ENCODE measurements at regions not wholly inside any gene's neighbourhood (a gene's known extent, or its start where the extent isn't known, plus 50 kb on each side); places are given as distances from the start of the nearest gene placed in this dataset.
A peak's percentile ranks its signal among the peaks of the same experiment; 100 is the strongest.
"Not testable (repeated sequence)": the region's sequence is repeated elsewhere in the genome, so short reads cannot be mapped to it uniquely, and the experiment has no call there.

DNA sequence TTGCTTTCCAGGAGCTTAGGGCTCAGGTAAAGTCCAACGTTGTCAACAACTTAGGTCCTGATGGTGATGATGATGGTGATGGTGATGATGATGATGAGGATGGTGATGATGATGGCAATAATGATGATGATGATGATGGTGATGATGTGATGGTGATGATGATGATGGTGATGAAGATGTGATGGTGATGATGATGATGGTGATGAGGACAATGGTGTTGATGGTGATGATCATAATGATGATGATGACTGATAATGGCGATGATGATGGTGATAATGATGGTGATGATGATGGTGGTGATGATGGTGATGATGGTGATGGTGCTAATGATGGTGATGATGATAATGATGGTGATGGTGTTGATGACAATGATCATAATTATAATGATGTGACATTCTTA, 750.2 kb downstream of the TBC1D22A start:
- no peak for DNase-seq (ENCODE audit: low read depth)

DNA sequence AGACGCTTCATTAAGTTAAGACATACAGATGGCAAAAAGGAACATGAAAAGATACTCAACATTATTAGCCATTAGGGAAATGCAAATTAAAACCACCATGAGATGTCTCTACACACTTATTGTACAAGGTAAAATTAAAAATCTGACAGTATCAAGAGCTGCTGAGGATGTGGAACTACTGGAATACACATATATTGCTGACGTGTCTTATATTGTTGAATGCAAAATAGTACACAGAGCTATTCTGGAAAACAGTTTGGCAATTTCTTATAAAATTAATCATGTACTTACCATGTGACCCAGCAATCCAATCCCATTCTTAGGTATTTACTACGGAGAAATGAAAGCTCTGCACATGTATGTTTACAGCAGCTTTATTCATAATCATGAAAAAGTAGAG, 742.5 kb downstream of the TBC1D22A start:
- DNase-seq (ENCODE audit: low read depth): no peak

DNA sequence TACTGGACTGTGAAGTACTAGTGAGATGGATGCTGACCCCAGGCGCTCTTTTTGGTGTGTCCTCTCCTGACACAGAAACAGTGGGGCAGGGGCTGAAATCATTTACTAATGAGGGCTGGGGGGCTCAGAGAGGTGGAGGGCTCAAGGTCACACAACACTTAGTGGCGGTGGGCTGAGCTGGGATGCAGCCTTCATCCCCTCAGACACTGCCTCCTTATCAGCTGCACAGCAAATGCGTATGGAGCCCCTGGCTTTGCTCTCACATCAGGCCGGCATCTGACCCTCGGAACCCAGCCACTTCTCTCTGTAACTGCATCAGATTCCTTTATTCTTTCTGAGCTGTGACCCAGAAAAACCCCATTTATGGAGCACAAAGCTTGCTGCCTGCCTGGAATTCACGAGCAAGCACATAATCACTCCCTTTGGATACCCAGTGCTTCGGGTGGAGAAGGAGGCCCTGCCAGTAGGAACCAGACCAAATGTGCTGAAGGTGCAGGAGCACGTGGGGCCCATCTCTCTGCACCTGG, 736.6 kb downstream of the TBC1D22A start:
- DNase-seq (ENCODE audit: low read depth): no peak

DNA sequence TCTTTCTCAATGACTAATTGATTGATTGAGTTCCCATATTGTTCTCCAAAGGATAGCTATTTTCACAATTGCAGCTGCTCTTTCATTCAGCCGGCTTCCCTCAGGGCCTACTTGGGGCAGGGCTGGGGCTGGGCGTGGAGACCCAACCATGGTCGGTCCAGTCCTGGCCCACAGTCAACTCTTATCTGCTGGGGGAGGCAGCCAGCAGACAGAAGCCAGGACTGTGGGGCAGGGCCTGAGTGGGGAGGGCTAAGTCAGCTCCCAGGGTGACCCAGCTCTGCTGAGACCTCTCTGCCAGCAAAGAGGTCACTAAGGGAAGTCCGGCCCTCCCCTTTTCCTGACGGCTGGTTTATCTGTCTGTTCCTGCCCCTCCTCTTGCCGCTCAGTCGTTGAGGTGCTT, 735.2 kb downstream of the TBC1D22A start:
- DNase-seq (ENCODE audit: low read depth): no peak

DNA sequence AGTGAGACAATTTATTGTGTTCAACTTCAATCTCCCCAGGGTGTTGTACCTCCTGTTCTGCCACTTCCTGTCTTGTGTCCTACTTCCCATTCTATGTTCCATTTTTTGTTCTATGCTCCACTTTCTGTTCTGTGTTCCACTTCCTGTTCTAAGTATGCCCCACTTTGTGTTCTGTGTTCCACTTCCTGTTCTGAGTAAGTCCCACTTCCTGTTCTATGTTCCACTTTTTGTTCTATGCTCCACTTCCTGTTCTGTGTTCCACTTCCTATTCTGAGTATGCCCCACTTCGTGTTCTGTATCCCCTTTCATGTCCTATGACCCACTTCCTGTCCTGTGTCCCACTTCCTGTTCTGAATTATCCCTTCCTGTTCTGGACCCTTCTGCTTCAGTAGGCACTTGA, 732.7 kb downstream of the TBC1D22A start:
- no peak for DNase-seq (ENCODE audit: low read depth)

DNA sequence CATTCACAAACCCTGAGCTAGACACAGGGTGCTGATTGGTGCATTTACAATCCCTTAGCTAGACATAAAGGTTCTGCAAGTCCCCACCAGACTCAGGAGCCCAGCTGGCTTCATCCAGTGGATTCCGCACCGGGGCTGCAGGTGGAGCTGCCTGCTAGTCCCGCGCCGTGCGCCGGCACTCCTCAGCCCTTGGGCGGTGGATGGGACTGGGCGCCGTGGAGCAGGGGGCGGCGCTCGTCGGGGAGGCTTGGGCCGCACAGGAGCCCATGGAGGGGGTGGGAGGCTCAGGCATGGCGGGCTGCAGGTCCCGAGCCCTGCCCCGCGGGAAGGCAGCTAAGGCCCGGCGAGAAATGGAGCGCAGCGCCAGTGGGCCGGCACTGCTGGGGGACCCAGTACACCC, 725.7 kb downstream of the TBC1D22A start:
- not testable (repeated sequence) for DNase-seq (ENCODE audit: low read depth)

DNA sequence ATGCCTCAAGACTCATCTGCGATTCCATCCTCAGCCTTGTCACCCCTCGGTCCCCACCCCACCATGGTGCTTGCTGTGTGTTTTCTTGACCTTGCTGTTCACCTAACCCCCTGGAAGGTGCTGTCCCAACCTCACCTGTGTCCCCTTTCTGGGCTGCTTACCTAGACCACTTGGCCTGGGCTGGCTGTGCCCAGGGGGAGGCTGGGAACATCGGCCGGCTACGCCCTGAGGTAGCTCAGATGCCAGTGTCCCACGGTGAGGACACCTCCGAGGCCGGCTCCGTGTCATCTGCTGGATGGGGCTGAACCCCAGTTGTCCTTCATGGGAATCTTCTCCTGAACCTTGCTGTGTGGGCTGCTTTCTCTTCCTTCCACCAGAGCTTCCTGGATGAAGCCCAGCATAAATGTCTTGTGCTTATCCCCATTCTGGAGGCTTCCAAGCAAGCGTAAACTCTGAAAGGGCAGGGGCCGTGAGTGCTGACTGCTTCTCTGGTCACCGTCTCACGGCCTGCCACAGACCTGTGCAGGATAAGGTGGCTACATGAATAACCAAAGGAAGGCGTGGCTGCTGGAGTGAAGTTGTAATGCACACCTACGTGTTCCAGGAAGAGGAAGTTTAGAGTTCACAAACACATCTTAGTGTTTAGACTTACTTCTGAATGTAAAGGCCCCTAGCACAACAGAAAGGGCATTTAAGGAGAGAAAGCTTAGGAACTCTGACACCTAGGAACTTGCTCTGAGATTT, 724.3 kb downstream of the TBC1D22A start:
- DNase-seq (ENCODE audit: low read depth): no peak

DNA sequence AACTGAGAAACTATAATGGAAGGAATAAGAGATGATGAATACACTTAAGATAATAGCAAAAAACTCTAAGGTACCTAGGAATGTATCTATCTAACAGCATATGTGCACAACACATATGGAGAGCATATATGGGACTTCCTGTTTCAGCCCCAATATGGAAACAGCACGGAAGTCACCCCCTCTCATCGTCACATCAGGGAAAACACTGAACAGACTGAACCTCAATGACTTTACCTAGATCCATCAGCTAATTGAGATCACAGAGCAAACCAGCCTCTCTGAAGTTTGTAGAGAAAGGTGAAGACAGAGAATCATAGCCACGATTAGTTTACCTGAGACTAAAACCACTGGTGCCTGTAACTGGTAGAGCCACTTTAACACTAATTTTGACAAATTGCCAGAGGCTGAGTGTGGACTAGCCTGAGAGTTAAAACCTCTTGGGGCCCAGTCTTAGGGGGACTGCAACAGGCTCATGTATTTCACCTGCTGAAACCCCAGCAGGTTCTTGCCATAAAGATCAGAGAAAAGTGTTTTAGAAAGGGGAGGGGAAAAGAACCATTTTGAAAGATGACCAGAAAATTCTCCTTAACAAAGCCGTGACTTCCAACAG, 722.6 kb downstream of the TBC1D22A start:
- DNase-seq (ENCODE audit: low read depth): no peak

DNA sequence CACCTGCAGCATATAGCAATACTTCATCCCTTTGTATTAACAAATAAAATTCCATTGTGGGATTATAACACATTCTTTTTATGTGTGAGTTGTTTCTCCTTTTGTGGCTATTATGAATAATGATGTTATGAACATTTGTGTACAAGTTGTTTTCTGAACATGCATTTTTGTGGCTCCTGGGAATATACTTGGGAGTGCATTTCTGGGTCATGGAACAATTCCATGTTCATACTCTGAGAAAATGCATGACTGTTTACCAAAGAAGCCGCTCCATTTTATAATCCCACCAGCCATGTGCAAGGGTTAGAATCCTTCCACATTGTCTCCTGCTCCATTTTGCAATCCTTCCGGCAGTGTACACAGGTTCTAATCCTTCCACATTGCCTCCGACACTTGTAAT, 713.8 kb downstream of the TBC1D22A start:
- DNase-seq (ENCODE audit: low read depth): no peak

DNA sequence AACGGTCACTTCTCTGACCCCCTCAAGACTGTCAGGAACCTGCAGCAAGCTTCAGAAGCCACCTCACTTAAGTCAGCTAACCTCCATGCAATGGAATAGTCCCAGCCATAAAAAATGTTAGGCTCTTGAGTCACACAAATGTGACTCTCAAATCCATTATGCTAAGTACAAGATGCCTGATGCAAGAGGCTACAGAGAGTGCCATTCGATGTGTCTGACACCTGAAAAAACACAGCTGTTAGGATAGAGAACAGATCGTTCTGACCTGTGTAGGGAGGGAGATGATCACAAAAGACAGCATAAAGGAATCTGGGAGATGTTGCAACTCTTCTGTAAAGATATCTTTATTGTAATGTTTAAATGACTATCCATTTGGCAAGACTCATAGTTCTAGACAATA, 712.4 kb downstream of the TBC1D22A start:
- no peak for DNase-seq (ENCODE audit: low read depth)

DNA sequence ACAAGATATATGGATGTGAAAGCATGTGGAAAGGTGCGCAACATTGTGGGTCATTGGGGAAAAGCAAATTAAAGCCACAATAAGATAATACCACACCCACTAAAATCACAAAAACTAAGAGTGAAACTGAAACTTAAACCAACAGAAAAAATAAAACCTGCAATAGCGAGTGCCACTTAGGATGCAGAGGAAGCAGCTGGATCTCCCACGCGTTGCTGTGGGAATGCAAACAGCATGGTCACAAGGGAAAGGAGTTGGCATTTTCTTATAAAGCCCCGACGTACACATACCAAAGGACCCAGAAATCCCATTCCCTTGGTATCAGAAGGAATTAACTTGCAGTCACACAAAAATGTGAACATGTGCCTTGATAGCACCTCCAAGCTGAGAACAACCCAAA, 712.0 kb downstream of the TBC1D22A start:
- peak; percentile 6 for DNase-seq (ENCODE audit: low read depth)

DNA sequence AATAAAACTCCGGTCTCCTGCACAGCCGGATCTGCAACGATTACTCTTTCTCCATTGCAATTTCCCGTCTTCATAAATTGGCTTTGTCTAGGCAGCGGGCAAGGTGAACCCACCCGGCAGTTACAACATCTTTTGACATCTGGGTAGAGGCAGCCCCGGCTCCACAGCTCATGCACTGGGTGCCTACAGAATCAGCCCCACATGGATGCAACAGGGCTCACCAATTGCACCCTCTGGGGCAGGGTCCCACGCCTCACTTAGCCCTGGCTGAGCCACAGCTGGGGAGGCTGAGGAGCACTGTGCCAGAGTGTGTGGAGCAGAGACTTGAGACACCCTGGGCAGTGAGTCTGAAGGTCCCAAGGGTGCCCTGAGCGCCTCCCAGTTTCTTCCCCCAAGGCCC, 710.2 kb downstream of the TBC1D22A start:
- DNase-seq (ENCODE audit: low read depth): no peak

DNA sequence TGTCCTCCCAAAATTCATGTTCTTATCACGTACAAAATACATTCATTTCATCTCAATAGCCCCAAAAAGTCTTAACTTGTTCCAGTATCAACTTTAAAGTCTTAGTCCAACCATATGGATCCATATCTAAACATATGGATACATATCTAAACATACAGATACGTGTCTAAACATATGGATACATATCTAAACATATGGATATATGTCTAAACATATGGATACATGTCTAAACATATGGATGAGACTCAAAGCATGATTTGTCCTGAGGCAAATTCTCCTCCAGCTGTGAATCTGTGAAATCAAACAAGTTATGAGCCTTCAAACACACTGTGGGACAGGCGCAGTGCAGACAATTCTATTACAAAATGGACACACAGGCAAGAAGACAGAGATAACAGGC, 709.0 kb downstream of the TBC1D22A start:
- DNase-seq (ENCODE audit: low read depth): no peak

DNA sequence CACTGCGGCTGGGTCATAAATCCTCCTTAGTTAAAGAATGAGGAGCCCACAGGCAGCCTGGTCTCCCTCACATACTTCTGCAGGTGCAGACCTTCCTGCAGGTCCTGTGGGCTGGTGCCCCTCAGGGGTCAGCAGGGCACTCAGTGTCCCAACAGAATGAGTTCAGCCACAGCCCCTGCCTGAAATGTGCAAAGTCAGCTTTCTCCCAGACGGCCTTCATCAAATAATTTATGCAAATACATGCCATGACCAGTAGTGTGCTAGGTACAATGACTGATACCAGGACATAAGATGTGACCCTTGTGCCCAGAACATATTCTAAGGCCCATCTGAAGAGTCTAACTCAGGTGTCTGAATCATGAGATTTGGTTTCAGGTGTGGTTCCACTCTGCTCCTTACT, 703.4 kb downstream of the TBC1D22A start:
- DNase-seq (ENCODE audit: low read depth): no peak

DNA sequence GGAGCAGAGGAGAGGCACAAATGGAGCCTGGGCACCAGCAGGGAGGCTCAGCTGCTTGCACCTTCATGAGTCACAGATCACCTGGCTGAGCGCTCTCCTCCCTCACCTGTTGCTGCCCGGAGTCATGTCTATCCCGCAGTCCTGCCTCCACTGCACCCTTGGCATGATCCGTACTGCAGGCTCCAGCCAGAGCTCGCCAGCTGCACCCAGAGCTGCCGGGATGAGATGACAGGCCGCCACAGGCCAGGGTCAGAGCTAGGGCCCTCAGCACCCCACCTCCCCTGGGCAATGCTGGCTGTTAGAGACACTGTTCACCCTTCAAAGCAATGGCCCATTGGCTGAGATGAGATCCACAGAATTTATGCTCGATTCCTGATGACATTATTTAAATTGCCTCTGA, 702.8 kb downstream of the TBC1D22A start:
- DNase-seq (ENCODE audit: low read depth): no peak

DNA sequence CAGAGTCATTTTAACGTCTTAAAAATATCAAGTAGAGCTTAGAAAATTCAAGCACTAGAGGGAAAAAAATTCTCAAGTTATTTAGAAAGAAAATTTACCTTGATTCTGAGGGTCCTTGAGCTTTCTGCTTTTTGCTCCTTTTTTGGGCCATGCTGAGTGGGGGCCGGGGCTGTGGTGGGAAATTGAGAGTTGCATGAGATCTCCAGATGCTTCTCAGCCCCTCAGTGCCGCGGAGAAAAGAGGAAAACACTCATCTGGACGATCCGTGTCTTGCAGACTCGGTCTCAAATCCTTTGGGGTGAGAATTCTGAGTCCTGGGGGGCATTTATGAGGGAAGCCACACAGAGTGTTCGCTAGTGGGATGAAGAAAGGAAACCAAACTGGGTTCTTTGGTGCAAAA, 700.8 kb downstream of the TBC1D22A start:
- no peak for DNase-seq (ENCODE audit: low read depth)

DNA sequence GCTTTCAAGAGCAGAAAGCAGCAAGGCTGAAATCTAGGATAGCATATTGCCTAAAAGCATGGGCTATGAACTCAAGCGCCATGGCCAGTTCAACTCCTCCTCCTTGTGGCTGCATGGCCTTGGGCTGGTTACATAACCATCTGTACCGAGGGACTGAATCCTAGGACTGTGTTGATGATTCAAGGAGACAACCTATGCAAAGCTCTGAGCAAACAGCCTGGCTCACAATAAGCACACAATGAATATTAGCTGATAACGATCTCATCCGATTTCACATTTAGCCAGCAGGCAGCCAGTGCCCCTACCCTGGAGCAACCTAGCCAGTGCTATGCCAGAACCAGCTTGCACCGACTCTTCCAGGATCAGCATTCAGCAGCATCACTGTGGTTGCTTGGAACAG, 698.4 kb downstream of the TBC1D22A start:
- DNase-seq (ENCODE audit: low read depth): no peak

DNA sequence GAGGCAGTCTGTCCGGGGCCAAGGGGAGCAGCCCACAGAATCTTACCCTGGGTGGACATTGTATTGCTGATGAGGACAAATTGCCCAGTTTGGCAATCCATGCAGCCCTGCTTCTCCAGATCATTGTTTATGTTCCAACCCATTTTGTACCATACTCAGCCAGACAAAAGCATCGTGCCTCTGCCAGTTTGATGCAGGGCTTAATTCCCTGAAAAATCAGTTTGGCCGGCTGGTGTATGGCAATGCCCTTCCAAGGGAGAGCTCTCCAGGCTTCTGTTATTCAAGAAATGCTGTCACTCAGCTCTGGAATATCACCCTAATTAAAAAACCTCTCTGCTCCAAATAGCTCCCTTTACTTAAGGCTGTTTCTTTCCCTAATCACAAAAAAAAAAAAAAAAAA, 697.7 kb downstream of the TBC1D22A start:
- no peak for DNase-seq (ENCODE audit: low read depth)

DNA sequence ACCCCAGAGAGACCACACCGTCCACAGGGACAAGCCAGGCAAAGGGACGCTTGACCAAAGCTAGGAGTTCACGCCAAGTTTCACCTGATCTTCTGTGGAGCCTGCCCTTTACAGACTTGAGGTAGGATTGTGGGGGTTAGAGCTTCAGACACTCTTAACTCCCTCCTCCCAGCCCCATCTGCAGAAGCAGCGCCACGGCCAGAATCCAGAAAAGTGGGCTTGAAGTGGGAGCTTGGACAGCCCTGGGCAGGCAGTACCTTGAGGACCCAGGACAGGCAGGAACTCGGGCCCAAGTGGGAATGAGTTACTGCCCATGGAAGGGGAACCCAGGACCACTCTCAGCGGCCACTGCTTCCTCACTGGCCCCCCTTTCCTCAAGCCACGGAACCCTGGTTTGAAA, 695.9 kb downstream of the TBC1D22A start:
- DNase-seq (ENCODE audit: low read depth): no peak

DNA sequence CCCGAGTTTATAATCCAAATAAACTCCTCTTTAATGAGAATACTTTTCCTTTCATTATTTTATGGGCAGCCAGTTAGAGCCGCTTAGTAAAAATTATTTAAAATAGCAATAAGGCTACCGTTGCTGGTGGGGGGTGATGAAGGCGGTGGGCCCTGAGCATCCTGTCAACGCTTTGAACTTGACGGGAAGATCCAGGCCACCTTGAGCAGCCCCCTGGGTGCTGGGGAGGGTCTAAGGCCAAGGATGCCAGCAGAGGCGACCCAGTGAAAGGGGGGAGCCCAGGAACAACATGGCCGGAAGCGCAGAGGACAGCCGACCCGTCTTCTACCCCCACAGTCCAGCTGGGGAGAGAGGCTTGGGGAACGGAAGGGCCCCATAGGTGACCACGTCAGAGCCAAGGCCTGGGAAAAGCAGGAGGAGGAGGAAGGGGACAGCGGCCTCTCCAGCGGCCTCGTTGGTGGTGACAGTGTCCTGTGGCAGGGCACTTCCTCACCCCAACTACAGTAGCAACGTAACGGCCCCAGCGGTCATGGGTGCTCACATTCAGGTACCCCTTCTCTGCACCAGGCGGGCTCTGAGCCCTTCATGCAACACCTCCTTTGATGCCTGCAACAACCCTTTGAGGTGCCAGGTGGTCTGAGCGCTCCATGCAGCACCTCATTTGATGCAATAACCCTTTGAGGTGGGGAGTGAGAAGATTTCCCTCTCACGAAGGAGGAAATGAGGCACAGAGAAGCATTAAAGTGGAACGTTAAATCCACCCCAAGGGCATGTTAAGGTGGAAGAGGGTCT, 695.3 kb downstream of the TBC1D22A start:
- DNase-seq (ENCODE audit: low read depth): no peak

DNA sequence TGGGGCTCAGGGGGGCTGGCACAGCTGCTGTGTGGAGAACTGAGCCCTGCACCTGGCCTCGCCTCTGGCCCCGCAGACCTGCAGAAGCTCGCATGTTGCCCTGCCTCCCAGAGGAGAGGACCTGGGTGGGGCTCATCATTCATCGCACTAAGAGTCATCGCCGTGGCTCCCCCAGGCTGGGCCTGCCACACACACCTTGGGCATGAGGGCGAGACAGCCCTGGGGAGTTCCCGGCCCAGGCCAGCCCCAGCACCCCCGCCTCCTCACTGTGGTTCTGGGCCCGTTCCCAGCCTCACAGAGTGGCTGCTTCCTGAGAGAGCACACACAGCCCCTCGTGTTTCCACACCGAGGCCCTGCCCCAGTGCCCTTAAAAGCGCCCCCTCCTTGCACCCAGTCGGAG, 694.6 kb downstream of the TBC1D22A start:
- DNase-seq (ENCODE audit: low read depth): no peak

DNA sequence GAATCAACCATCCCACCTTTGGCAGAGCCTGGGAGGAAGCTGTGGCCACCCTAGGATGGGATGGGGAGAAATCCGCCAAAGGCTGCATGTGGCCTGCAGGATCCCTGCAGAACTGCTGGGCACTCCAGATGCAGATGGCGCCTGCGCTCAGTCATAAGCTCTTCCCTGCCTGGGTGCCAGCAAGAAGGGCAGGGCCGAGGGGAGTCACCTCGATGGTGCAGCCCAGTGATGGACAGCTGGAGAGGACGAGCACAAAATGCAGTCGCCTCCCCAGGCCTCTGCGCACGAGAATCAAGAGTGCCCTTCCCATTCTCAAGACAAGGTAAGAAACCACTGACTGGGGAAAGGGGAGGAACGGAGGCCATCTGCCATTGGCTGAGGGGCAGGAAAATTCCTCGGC, 693.6 kb downstream of the TBC1D22A start:
- no peak for DNase-seq (ENCODE audit: low read depth)

DNA sequence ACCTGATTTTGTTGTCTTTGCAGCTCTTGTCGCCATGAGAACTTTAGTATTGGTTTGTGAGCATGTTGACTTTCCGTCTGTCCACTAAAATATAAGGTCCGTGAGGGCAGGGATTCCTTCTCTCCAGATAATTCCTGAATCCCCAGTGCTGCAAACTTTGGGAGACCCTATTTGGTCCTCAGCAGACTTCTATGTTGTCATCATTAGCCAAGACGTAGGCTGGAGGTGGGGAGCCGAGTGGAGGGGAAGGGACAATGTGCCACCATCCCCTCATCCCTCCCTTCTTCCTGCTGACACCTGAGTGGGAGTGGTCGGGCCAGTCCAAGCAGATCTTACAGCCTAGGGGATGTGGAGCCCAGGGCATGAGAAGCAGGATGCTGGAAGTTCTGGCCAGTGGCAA, 690.6 kb downstream of the TBC1D22A start:
- DNase-seq (ENCODE audit: low read depth): no peak
